Mesenchymal stem cell (in vitro differentiated cells and primary cell): ENCODE measurements at regions not wholly inside any gene's neighbourhood (a gene's known extent, or its start where the extent isn't known, plus 50 kb on each side); places are given as distances from the start of the nearest gene placed in this dataset.

ENCODE experiments used
- DNase-seq: peaks from one replicate; pipeline ENCODE4 v3.0.0-alpha.2; 2013
- H2AFZ ChIP-seq: one replicate; pipeline ENCODE4 v1.6.1; 2013; ENCODE audit warnings: low read depth, mild to moderate bottlenecking, control low read depth, inconsistent platforms, low read length, moderate library complexity
- H2AK5ac ChIP-seq: 2 replicates; pipeline ENCODE4 v1.6.1; 2013; ENCODE audit warnings: low read length, moderate library complexity, mild to moderate bottlenecking, inconsistent platforms; ENCODE audit not compliant: severe bottlenecking
- H2BK120ac ChIP-seq: one replicate; pipeline ENCODE4 v1.6.1; 2013; ENCODE audit warnings: low read depth, mild to moderate bottlenecking, inconsistent platforms, low read length, moderate library complexity
- H2BK12ac ChIP-seq, 2 experiments: one replicate each; pipeline ENCODE4 v1.6.1; 2013; ENCODE audit warnings: inconsistent platforms in 2 of 2, low read length in 2 of 2, mild to moderate bottlenecking in 2 of 2, moderate library complexity in 2 of 2, control low read depth in 1 of 2
- H2BK15ac ChIP-seq: one replicate; pipeline ENCODE4 v1.6.1; 2013; ENCODE audit warnings: mild to moderate bottlenecking, low read depth, inconsistent platforms; ENCODE audit not compliant: poor library complexity, severe bottlenecking
- H2BK5ac ChIP-seq: 2 replicates; pipeline ENCODE4 v1.6.1; 2013; ENCODE audit warnings: low read depth, mild to moderate bottlenecking, low read length, control low read depth, inconsistent platforms; ENCODE audit not compliant: poor library complexity, severe bottlenecking
- H3K14ac ChIP-seq, 2 experiments: one replicate each; pipeline ENCODE4 v1.6.1; 2013; ENCODE audit warnings: inconsistent platforms in 2 of 2, low read length in 2 of 2, control low read depth in 1 of 2, mild to moderate bottlenecking in 1 of 2, moderate library complexity in 1 of 2
- H3K18ac ChIP-seq, 2 experiments: one replicate each; pipeline ENCODE4 v1.6.1; 2013; ENCODE audit warnings: inconsistent platforms in 2 of 2, low read length in 2 of 2, control low read depth in 1 of 2, low read depth in 1 of 2, mild to moderate bottlenecking in 1 of 2
- H3K23ac ChIP-seq, 2 experiments: one replicate each; pipeline ENCODE4 v1.6.1; 2013; ENCODE audit warnings: inconsistent platforms in 2 of 2, low read length in 2 of 2, mild to moderate bottlenecking in 2 of 2, moderate library complexity in 2 of 2, control low read depth in 1 of 2
- H3K27ac ChIP-seq: 2 replicates; pipeline ENCODE4 v1.5.1; 2013; ENCODE audit warnings: mild to moderate bottlenecking, moderate library complexity, low read length, control low read depth, inconsistent platforms; ENCODE audit not compliant: poor library complexity, severe bottlenecking
- H3K27me3 ChIP-seq, 2 experiments: 2 replicates each; pipeline versions ENCODE4 v1.6.1 to v1.7.0; 2013; ENCODE audit warnings: low read length in 2 of 2, mild to moderate bottlenecking in 2 of 2, moderate library complexity in 2 of 2, control low read depth in 1 of 2, inconsistent platforms in 1 of 2; ENCODE audit not compliant: control insufficient read depth in 1 of 2, insufficient read depth in 1 of 2
- H3K36me3 ChIP-seq, 2 experiments: 2 replicates each; pipeline versions ENCODE4 v1.6.1 to v1.7.0; 2013; ENCODE audit warnings: low read length in 2 of 2, control low read depth in 1 of 2, inconsistent platforms in 1 of 2, low read depth in 1 of 2, mild to moderate bottlenecking in 1 of 2; ENCODE audit not compliant: insufficient read depth in 2 of 2, control insufficient read depth in 1 of 2
- H3K4ac ChIP-seq, 2 experiments: one replicate each; pipeline ENCODE4 v1.6.1; 2013; ENCODE audit warnings: inconsistent platforms in 2 of 2, low read length in 2 of 2, mild to moderate bottlenecking in 2 of 2, moderate library complexity in 2 of 2, control low read depth in 1 of 2, low read depth in 1 of 2
- H3K4me1 ChIP-seq: 2 replicates; pipeline ENCODE4 v1.6.1; 2013; ENCODE audit warnings: low read depth, low read length, control low read depth; ENCODE audit not compliant: control insufficient read depth, insufficient read depth
- H3K4me2 ChIP-seq: 2 replicates; pipeline ENCODE4 v1.6.1; 2013; ENCODE audit warnings: low read length, mild to moderate bottlenecking, inconsistent platforms; ENCODE audit not compliant: poor library complexity, severe bottlenecking
- H3K4me3 ChIP-seq, 2 experiments: 2 replicates each; pipeline versions ENCODE4 v1.5.1 to v1.7.0; 2013; ENCODE audit warnings: low read length in 2 of 2, mild to moderate bottlenecking in 2 of 2, control low read depth in 1 of 2, low read depth in 1 of 2; ENCODE audit not compliant: insufficient read depth in 1 of 2
- H3K79me1 ChIP-seq: replicated peaks from 2 replicates; pipeline ENCODE4 v1.6.1; 2013; ENCODE audit warnings: mild to moderate bottlenecking, control low read depth, low read length, inconsistent platforms; ENCODE audit not compliant: poor library complexity, severe bottlenecking
- H3K9ac ChIP-seq: 2 replicates; pipeline ENCODE4 v1.7.0; 2013; ENCODE audit warnings: mild to moderate bottlenecking, low read length, moderate library complexity
- H3K9me3 ChIP-seq: 2 replicates; pipeline ENCODE4 v1.7.0; 2013; ENCODE audit warnings: mild to moderate bottlenecking, low read length; ENCODE audit not compliant: control insufficient read depth
- H4K8ac ChIP-seq: one replicate; pipeline ENCODE4 v1.6.1; 2013; ENCODE audit warnings: inconsistent platforms, mild to moderate bottlenecking, low read length, moderate library complexity
- H4K91ac ChIP-seq: one replicate; pipeline ENCODE4 v1.6.1; 2013; ENCODE audit warnings: mild to moderate bottlenecking, low read length, inconsistent platforms
- WGBS: methylation state at CpG from one replicate; pipeline ENCODE4 v1.1.7; 2013; ENCODE audit warnings: mixed read lengths; 5-methylcytosine and 5-hydroxymethylcytosine counted together

DNA sequence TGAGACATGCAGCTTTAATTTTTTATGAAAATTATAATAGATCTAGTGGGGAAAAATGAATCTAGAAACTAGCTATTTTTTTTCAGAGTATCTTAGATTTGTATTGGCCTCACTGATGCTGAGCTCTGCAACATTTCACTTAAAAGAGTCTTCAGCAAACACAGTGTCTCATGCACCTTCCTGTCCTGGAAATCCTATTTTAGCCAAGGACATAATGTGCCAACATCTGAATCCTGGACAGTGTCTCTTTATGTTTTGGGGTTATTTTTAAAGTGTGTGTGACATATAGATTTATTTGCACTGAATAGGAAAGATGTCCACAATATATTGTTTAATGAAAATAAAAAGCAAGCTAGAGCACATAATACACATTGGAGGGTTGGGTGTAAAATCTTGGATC lies 199.1 kb upstream of the FMN2 start:
- Histone ChIP-seq H3K27ac (no peak overlapping the region), H3K36me3 (no peaks in the 10 kb centered on the region), H2BK12ac (no peak overlapping the region), H2BK120ac (no peak overlapping the region), H3K18ac (no peak overlapping the region), H3K23ac (no peak overlapping the region), H3K4me2 (no peak overlapping the region), H3K79me1 (no peaks in the 10 kb centered on the region), H2AFZ (no peak overlapping the region), H3K27me3 (peaks cover 0 to 27% of the 10 kb centered on the region in 2 experiments), H3K4me1 (peaks cover 2% of the 10 kb centered on the region), H2AK5ac (no peak overlapping the region), H3K4ac (no peak overlapping the region), H3K9me3 (no peaks in the 10 kb centered on the region), H3K4me3 (no peak overlapping the region), H2BK15ac (no peak overlapping the region), H3K9ac (no peak overlapping the region), H4K91ac (no peak overlapping the region), H2BK5ac (no peak overlapping the region), H3K14ac (no peak overlapping the region), H4K8ac (no peak overlapping the region)
- DNase-seq: no peak

DNA sequence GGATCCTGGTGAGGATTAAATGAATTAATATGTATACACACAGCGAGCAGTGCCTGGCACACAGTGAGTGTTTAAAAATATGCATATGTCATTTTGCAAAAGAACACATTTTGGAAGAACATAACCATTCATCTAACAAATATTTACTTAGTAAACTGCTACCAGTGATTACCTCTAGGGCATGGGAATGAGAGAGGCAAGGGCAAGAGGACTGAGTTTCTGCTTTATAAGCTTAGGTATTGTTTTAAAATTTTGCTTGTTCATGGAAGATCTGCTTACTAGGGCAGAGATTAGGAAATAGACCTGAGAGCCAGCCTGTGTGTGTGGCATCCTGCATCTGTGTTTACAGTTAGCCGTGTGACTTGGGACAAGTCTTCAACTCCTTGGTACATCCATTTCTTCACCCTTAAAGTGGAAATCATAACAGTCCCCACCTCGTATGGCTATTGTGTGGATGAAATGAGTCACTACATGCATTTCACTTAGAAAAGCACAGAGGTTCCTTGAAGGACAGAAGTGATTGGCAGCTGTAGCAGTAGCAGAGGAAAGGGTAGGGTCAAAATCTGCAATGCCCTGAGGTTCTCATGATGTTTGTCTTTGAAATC lies 198.5 kb upstream of the FMN2 start:
- no peak overlapping the region for H3K4me3 ChIP-seq
- H4K91ac ChIP-seq: no peak overlapping the region
- no peak overlapping the region for H4K8ac ChIP-seq
- no peak overlapping the region for H2AK5ac ChIP-seq
- H2BK12ac ChIP-seq: no peak overlapping the region
- no peak for DNase-seq
- H3K79me1 ChIP-seq: no peaks in the 10 kb centered on the region
- H2BK15ac ChIP-seq: no peak overlapping the region
- H3K9ac ChIP-seq: no peak overlapping the region
- WGBS: 80% methylated on average over 1 of the region's 3 CpGs
- no peaks in the 10 kb centered on the region for H3K9me3 ChIP-seq
- H3K23ac ChIP-seq: no peak overlapping the region
- no peak overlapping the region for H3K4me2 ChIP-seq
- no peak overlapping the region for H3K14ac ChIP-seq
- no peak overlapping the region for H2BK5ac ChIP-seq
- H3K4me1 ChIP-seq: peaks cover 2% of the 10 kb centered on the region
- no peak overlapping the region for H3K27ac ChIP-seq
- H3K4ac ChIP-seq: no peak overlapping the region
- H3K36me3 ChIP-seq: no peaks in the 10 kb centered on the region
- H3K27me3 ChIP-seq: peaks cover 0 to 27% of the 10 kb centered on the region in 2 experiments
- no peak overlapping the region for H2BK120ac ChIP-seq
- H3K18ac ChIP-seq: no peak overlapping the region
- no peak overlapping the region for H2AFZ ChIP-seq

DNA sequence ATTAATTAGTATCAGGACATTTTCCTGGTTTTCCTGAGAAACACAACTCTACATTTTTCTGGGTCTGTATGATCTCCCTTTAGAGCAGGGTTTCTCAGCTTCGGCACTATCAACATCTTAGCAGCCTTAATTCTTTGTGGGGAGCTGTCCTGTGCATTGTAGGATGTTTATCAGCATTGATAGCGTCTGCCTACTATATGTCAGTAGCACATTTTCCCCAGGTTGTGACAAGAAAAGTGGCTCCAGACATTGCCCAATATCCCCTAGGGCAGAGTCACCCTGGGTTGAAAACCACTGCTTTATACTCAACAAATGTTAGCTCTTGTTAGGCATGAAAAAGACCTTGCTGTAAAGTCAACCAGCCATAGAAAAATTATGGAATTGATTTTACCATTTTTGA lies 195.1 kb upstream of the FMN2 start:
- Histone ChIP-seq H2BK120ac (no peak overlapping the region), H2BK12ac (no peak overlapping the region), H2BK15ac (no peak overlapping the region), H3K4me3 (no peak overlapping the region), H3K18ac (no peak overlapping the region), H2BK5ac (no peak overlapping the region), H3K23ac (no peak overlapping the region), H3K36me3 (no peaks in the 10 kb centered on the region), H4K91ac (no peak overlapping the region), H3K9me3 (no peaks in the 10 kb centered on the region), H3K9ac (no peak overlapping the region), H3K4me2 (no peak overlapping the region), H4K8ac (no peak overlapping the region), H2AK5ac (no peak overlapping the region), H3K4ac (no peak overlapping the region), H3K27me3 (peaks cover 0 to 24% of the 10 kb centered on the region in 2 experiments), H3K27ac (no peak overlapping the region), H3K79me1 (no peaks in the 10 kb centered on the region), H2AFZ (no peak overlapping the region), H3K14ac (no peak overlapping the region), H3K4me1 (peaks cover 2% of the 10 kb centered on the region)
- DNase-seq: no peak
- 80% methylated on average over 2 of the region's 2 CpGs for WGBS

DNA sequence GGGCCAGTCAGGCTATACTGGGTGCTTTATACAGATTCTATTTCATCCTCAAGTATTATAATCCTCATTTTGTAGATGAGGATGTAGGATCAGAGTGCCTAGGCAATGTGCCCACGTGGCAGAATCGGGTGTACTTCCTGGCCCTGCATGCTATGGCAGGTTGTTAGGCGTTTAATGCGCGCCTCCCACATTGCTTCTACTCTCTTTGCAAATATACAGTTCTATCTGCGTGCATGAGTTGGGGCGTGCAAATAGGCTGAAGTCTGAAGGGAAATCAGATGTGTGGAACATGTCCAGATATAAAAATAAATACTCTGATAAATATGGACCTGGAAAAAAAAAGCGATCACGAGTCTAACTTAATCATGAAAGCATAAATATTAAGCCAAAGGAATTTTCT lies 194.7 kb upstream of the FMN2 start:
- Histone ChIP-seq H3K4me3 (no peak overlapping the region), H3K4ac (no peak overlapping the region), H3K36me3 (no peaks in the 10 kb centered on the region), H2BK12ac (no peak overlapping the region), H3K9ac (no peak overlapping the region), H3K18ac (no peak overlapping the region), H2BK5ac (no peak overlapping the region), H3K4me2 (no peak overlapping the region), H3K27ac (no peak overlapping the region), H3K9me3 (no peaks in the 10 kb centered on the region), H2AFZ (no peak overlapping the region), H4K91ac (no peak overlapping the region), H2AK5ac (no peak overlapping the region), H3K79me1 (no peaks in the 10 kb centered on the region), H3K23ac (no peak overlapping the region), H3K4me1 (peaks cover 2% of the 10 kb centered on the region), H3K27me3 (peaks cover 0 to 24% of the 10 kb centered on the region in 2 experiments), H2BK15ac (no peak overlapping the region), H4K8ac (no peak overlapping the region), H3K14ac (no peak overlapping the region), H2BK120ac (no peak overlapping the region)
- DNase-seq: no peak
- 83% methylated on average over 5 of the region's 9 CpGs for WGBS
